Type B pancreatic cell (in vitro differentiated cells): ENCODE measurements at regions not wholly inside any gene's neighbourhood (a gene's known extent, or its start where the extent isn't known, plus 50 kb on each side); places are given as distances from the start of the nearest gene placed in this dataset.

Experiments
- DNase-seq: peaks from one replicate; pipeline ENCODE4 v3.0.0; 2021; ENCODE audit warnings: mixed read lengths; ENCODE audit not compliant: unreplicated experiment; ENCODE audit errors: extremely low spot score
- H3K27ac Mint-ChIP-seq: 2 replicates; pipeline ENCODE4 v1.8.0; 2021; ENCODE audit warnings: mild to moderate bottlenecking, mixed read lengths
- H3K27me3 Mint-ChIP-seq: 2 replicates; pipeline ENCODE4 v1.8.0; 2021; ENCODE audit warnings: mixed read lengths
- H3K36me3 Mint-ChIP-seq: 2 replicates; pipeline ENCODE4 v1.8.0; 2021; ENCODE audit warnings: mixed read lengths
- H3K4me1 Mint-ChIP-seq: one replicate; pipeline ENCODE4 v1.8.0; 2021; ENCODE audit warnings: mixed read lengths; ENCODE audit not compliant: unreplicated experiment
- H3K4me3 Mint-ChIP-seq: 2 replicates; pipeline ENCODE4 v1.8.0; 2021; ENCODE audit warnings: mild to moderate bottlenecking, mixed read lengths
- H3K9me3 Mint-ChIP-seq: 2 replicates; pipeline ENCODE4 v1.8.0; 2021; ENCODE audit warnings: mixed read lengths
- TF ChIP-seq, protein P1 (sequence below): fragments of 200-600 bp; sonication (generic); conservative IDR thresholded peaks from 2 replicates; pipeline ENCODE4 v1.5.0; 2021; ENCODE audit warnings: antibody characterized with exemption, mild to moderate bottlenecking

DNA sequence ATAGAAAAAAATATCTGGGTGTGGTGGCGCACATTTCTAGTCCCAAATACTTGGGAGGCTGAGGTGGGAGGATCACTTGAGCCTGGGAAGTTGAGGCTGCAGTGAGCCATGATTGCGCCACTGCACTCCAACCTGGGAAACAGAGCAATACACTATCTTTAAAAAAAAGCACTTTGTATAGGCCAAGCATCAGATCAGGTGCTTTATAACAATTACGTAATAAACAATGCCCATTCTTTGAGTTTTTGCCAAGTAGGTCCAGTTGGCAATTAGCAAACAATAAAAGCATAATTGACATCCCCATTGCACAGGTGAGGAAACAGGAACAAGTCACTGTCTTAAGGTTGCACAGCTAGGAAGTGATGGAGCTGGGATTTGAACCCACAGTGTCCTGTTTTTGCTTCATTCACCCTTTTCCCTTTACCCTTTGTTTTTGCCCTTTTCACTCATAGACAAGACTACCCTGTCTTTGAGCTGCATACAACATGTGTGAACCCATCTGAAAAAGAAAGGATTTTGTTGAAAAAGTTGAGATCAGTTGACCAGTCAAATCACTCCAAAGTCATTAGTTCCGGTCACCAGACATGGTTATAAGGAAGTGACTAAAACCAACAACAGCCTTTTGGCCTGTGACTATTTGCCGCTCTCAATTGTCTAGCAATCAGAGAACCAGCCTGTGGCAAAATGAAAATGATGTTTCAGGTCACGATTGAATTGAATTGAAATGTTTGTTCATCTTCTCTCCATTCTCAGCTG lies 303.6 kb downstream of the TFAP2C start:
- TF ChIP-seq, protein P1, sequence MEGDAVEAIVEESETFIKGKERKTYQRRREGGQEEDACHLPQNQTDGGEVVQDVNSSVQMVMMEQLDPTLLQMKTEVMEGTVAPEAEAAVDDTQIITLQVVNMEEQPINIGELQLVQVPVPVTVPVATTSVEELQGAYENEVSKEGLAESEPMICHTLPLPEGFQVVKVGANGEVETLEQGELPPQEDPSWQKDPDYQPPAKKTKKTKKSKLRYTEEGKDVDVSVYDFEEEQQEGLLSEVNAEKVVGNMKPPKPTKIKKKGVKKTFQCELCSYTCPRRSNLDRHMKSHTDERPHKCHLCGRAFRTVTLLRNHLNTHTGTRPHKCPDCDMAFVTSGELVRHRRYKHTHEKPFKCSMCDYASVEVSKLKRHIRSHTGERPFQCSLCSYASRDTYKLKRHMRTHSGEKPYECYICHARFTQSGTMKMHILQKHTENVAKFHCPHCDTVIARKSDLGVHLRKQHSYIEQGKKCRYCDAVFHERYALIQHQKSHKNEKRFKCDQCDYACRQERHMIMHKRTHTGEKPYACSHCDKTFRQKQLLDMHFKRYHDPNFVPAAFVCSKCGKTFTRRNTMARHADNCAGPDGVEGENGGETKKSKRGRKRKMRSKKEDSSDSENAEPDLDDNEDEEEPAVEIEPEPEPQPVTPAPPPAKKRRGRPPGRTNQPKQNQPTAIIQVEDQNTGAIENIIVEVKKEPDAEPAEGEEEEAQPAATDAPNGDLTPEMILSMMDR, result no peak
- H3K27ac Mint-ChIP-seq, result no peak overlapping the region
- no peaks in the 10 kb centered on the region for H3K36me3 Mint-ChIP-seq
- H3K9me3 Mint-ChIP-seq, result no peaks in the 10 kb centered on the region
- no peak overlapping the region for H3K4me3 Mint-ChIP-seq
- peaks cover 23% of the 10 kb centered on the region for H3K27me3 Mint-ChIP-seq
- peaks cover 15% of the 10 kb centered on the region for H3K4me1 Mint-ChIP-seq
- no peak for DNase-seq

- H3K36me3 Mint-ChIP-seq, result no peaks in the 10 kb centered on the region
- TF ChIP-seq, protein P1, result no peak
- peaks cover 18% of the 10 kb centered on the region for H3K4me1 Mint-ChIP-seq
- DNase-seq, result no peak
- H3K27me3 Mint-ChIP-seq, result peaks cover 19% of the 10 kb centered on the region
- H3K27ac Mint-ChIP-seq, result no peak overlapping the region
- no peaks in the 10 kb centered on the region for H3K9me3 Mint-ChIP-seq
- H3K4me3 Mint-ChIP-seq, result no peak overlapping the region
These were observed 304.2 kb downstream of the TFAP2C start for GRCh38 chr20:56933331-56933698.

DNA sequence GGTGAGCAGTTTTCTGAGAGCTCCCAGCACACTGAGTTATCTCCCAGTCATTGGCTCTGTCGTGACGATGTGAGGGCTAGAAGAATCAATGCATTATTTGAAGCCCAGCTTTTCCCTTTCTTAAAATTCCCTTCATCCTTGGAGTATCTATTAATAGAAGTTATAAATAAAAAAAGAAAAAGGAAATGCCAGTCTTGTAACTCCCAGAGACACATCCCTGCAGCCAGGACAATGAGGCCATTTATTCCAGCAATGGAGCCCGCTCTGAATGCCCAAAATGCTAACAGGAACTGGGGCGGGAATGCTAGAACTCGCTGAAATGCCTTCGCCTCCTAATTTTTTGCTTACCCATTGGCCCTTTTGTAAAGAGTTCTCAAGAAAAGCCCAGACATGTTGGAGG lies 305.8 kb downstream of the TFAP2C start:
- Mint-ChIP-seq H3K4me1 (peaks cover 13% of the 10 kb centered on the region), H3K27me3 (peaks cover 10% of the 10 kb centered on the region), H3K4me3 (no peak overlapping the region), H3K9me3 (no peaks in the 10 kb centered on the region), H3K27ac (no peak overlapping the region), H3K36me3 (no peaks in the 10 kb centered on the region)
- DNase-seq, result no peak
- TF ChIP-seq, protein P1, result no peak

DNA sequence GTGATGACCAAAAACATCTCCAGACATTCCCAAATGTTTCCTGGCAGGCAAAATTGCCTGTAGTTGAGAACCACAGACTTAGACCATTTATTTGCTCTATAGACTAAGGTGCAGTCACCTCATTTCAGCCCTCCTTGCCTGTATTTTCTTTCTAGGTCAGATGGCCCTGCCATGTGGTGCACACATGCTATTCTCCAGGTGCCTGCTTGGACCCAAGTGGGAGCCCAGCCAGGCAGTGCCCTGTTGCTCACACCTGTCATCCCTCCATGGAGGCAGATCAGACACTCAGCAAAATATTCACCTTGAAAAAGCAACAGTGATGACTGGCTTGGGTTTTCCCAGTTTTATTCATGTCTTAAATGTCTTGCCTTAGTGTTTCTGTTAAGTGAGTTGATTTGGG lies 311.4 kb downstream of the TFAP2C start:
- TF ChIP-seq, protein P1, result no peak
- Mint-ChIP-seq H3K9me3 (no peaks in the 10 kb centered on the region), H3K36me3 (no peaks in the 10 kb centered on the region), H3K27ac (no peak overlapping the region), H3K4me1 (peaks cover 29% of the 10 kb centered on the region), H3K27me3 (peaks cover 18% of the 10 kb centered on the region), H3K4me3 (no peak overlapping the region)
- no peak for DNase-seq

DNA sequence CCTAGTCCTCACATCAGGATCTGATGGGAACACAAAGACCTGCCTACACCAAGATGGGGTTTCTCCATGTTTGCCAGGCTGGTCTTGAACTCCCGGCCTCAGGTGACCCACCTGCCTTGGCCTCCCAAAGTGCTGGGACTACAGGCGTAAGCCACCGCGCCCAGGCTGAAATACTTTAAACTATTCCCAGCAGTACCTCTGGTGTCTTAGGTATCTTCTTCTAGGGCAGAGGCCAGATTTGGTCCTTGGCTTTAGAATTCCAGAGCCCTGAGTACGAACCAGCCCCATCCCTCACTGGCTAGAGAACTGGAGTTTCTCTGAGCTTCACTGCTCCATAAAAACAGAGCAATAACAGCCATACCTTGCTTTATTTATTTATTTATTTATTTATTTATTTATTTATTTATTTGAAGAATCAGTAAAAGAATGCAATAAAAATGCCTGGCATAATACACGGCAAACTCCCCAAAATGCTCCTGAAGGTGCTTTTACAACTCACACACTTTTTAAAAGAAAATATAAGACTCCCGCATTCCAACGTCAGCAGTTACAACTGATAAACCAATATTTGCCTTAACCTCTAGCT lies 312.1 kb downstream of the TFAP2C start:
- no peak for DNase-seq
- no peaks in the 10 kb centered on the region for H3K36me3 Mint-ChIP-seq
- no peak overlapping the region for H3K27ac Mint-ChIP-seq
- H3K4me1 Mint-ChIP-seq, result peaks cover 29% of the 10 kb centered on the region
- no peak overlapping the region for H3K4me3 Mint-ChIP-seq
- H3K27me3 Mint-ChIP-seq, result peaks cover 21% of the 10 kb centered on the region
- TF ChIP-seq, protein P1, result no peak
- no peaks in the 10 kb centered on the region for H3K9me3 Mint-ChIP-seq
